ENCODE measurements at regions not wholly inside any gene's neighbourhood (a gene's known extent, or its start where the extent isn't known, plus 50 kb on each side); places are given as distances from the start of the nearest gene placed in this dataset.
A peak's percentile ranks its signal among the peaks of the same experiment; 100 is the strongest.

DNA sequence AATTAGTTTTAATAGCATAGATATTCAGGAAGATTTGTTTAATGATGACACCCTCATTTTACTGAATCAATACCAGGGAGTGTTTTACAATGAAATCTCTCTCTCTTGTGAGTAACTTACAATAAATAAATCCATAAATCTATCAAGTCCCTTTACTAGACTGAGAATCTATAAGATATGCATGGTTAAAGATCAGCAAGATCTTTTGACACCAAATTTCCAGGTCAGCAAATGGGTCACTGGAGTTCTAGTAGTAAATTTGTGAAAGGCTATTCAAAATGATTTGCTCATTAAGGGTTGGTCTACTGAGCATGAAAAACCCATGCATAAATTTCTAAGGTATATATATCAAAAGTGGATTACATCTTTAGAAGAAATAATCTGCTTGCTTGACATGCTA is 512.1 kb upstream of the ITGA1 start:
- Histone ChIP-seq H3K4me1 (ENCODE audit: control insufficient read depth, insufficient read depth, low read depth, low read length) (no peaks in the 10 kb centered on the region), H3K9me3 (ENCODE audit: control insufficient read depth, low read length) (no peaks in the 10 kb centered on the region), H3K18ac (ENCODE audit: low read depth in 1 of 2, low read length in 2 of 2) (no peak overlapping the region), H4K8ac (ENCODE audit: low read length) (no peak overlapping the region), H3K36me3 (ENCODE audit: control insufficient read depth in 1 of 2, insufficient read depth in 2 of 2, low read depth in 1 of 2, low read length in 2 of 2) (no peaks in the 10 kb centered on the region), H2BK15ac (ENCODE audit: low read depth, poor library complexity, severe bottlenecking) (no peak overlapping the region), H2AK5ac (ENCODE audit: low read length, severe bottlenecking) (no peak overlapping the region), H3K79me1 (replicated peaks; ENCODE audit: low read length, poor library complexity, severe bottlenecking) (no peaks in the 10 kb centered on the region), H2BK120ac (ENCODE audit: low read depth, low read length) (no peak overlapping the region), H3K27ac (ENCODE audit: low read length, poor library complexity, severe bottlenecking) (no peak overlapping the region), H2BK12ac (ENCODE audit: low read length in 2 of 2) (no peak overlapping the region), H3K4me3 (ENCODE audit: insufficient read depth in 1 of 2, low read depth in 1 of 2, low read length in 2 of 2) (no peak overlapping the region), H3K4ac (ENCODE audit: low read depth in 1 of 2, low read length in 2 of 2) (no peak overlapping the region), H4K91ac (ENCODE audit: low read length) (no peak overlapping the region), H2AFZ (ENCODE audit: low read depth, low read length) (no peak overlapping the region), H3K9ac (ENCODE audit: low read length) (no peak overlapping the region), H2BK5ac (ENCODE audit: low read depth, low read length, poor library complexity, severe bottlenecking) (no peak overlapping the region), H3K27me3 (ENCODE audit: control insufficient read depth in 1 of 2, insufficient read depth in 1 of 2, low read length in 2 of 2) (no peaks in the 10 kb centered on the region), H3K14ac (ENCODE audit: low read length in 2 of 2) (no peak overlapping the region), H3K23ac (ENCODE audit: low read length in 2 of 2) (no peak overlapping the region), H3K4me2 (ENCODE audit: low read length, poor library complexity, severe bottlenecking) (no peak overlapping the region)
- no peak for DNase-seq

DNA sequence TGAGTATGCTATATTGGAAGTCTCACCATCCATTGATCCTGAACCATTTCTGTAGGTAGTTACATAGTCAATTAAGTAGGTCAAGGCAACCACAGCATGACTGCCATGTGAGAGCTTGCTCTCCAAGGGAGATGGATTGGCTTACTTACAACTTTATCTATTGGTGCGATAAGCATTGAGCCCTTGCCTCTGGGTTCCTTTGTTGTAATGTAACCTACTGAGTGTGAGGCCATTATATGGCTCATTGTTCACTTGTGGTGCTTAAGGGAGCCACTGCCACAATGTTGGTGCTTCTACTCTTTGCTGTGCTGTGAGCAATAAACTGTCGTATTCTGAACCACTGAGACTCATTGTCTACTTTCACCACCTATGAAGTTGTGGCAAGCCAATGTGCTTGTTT is 510.6 kb upstream of the ITGA1 start:
- Histone ChIP-seq H3K4me3 (ENCODE audit: insufficient read depth in 1 of 2, low read depth in 1 of 2, low read length in 2 of 2) (no peak overlapping the region), H3K4me1 (ENCODE audit: control insufficient read depth, insufficient read depth, low read depth, low read length) (no peaks in the 10 kb centered on the region), H3K18ac (ENCODE audit: low read depth in 1 of 2, low read length in 2 of 2) (no peak overlapping the region), H2AFZ (ENCODE audit: low read depth, low read length) (no peak overlapping the region), H3K27me3 (ENCODE audit: control insufficient read depth in 1 of 2, insufficient read depth in 1 of 2, low read length in 2 of 2) (no peaks in the 10 kb centered on the region), H4K91ac (ENCODE audit: low read length) (no peak overlapping the region), H2AK5ac (ENCODE audit: low read length, severe bottlenecking) (no peak overlapping the region), H2BK120ac (ENCODE audit: low read depth, low read length) (no peak overlapping the region), H3K4me2 (ENCODE audit: low read length, poor library complexity, severe bottlenecking) (no peak overlapping the region), H3K79me1 (replicated peaks; ENCODE audit: low read length, poor library complexity, severe bottlenecking) (no peaks in the 10 kb centered on the region), H3K9ac (ENCODE audit: low read length) (no peak overlapping the region), H3K36me3 (ENCODE audit: control insufficient read depth in 1 of 2, insufficient read depth in 2 of 2, low read depth in 1 of 2, low read length in 2 of 2) (no peaks in the 10 kb centered on the region), H3K23ac (ENCODE audit: low read length in 2 of 2) (no peak overlapping the region), H2BK12ac (ENCODE audit: low read length in 2 of 2) (no peak overlapping the region), H3K4ac (ENCODE audit: low read depth in 1 of 2, low read length in 2 of 2) (no peak overlapping the region), H2BK15ac (ENCODE audit: low read depth, poor library complexity, severe bottlenecking) (no peak overlapping the region), H3K9me3 (ENCODE audit: control insufficient read depth, low read length) (no peaks in the 10 kb centered on the region), H2BK5ac (ENCODE audit: low read depth, low read length, poor library complexity, severe bottlenecking) (no peak overlapping the region), H4K8ac (ENCODE audit: low read length) (no peak overlapping the region), H3K27ac (ENCODE audit: low read length, poor library complexity, severe bottlenecking) (no peak overlapping the region), H3K14ac (ENCODE audit: low read length in 2 of 2) (peak overlapping the region in 1 of 2 experiments; percentile 48)
- no peak for DNase-seq
- 95% methylated on average over 2 of the region's 2 CpGs for WGBS

DNA sequence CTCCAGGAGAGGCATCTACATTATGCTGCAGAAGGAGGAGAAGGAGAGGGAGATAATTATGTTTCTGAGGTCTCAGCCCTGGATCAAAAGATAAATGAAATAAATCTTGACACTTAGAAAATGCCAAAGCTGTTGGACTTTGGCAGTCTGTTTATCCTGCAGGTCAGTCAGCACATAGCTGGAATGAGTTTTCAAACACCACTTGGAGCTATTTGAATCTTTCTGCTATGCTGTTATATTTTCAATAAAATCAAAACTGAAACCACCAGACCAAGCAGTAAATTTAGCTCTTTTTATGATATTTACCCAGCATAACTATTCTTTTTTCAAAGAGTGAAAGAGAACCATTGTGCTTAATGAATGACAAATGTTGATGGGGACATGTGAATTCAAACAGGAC is 505.1 kb upstream of the ITGA1 start:
- no peak overlapping the region for H2BK15ac ChIP-seq (ENCODE audit: low read depth, poor library complexity, severe bottlenecking)
- no peaks in the 10 kb centered on the region for H3K27me3 ChIP-seq (ENCODE audit: control insufficient read depth in 1 of 2, insufficient read depth in 1 of 2, low read length in 2 of 2)
- no peak overlapping the region for H2BK12ac ChIP-seq (ENCODE audit: low read length in 2 of 2)
- DNase-seq = no peak
- H4K91ac ChIP-seq (ENCODE audit: low read length) = no peak overlapping the region
- H3K79me1 ChIP-seq (replicated peaks; ENCODE audit: low read length, poor library complexity, severe bottlenecking) = no peaks in the 10 kb centered on the region
- no peak overlapping the region for H2BK5ac ChIP-seq (ENCODE audit: low read depth, low read length, poor library complexity, severe bottlenecking)
- no peak overlapping the region for H2AFZ ChIP-seq (ENCODE audit: low read depth, low read length)
- no peak overlapping the region for H3K4me3 ChIP-seq (ENCODE audit: insufficient read depth in 1 of 2, low read depth in 1 of 2, low read length in 2 of 2)
- no peak overlapping the region for H3K14ac ChIP-seq (ENCODE audit: low read length in 2 of 2)
- H3K9me3 ChIP-seq (ENCODE audit: control insufficient read depth, low read length) = no peaks in the 10 kb centered on the region
- no peak overlapping the region for H2AK5ac ChIP-seq (ENCODE audit: low read length, severe bottlenecking)
- no peak overlapping the region for H3K18ac ChIP-seq (ENCODE audit: low read depth in 1 of 2, low read length in 2 of 2)
- no peak overlapping the region for H3K4me2 ChIP-seq (ENCODE audit: low read length, poor library complexity, severe bottlenecking)
- no peak overlapping the region for H3K27ac ChIP-seq (ENCODE audit: low read length, poor library complexity, severe bottlenecking)
- H2BK120ac ChIP-seq (ENCODE audit: low read depth, low read length) = no peak overlapping the region
- H3K36me3 ChIP-seq (ENCODE audit: control insufficient read depth in 1 of 2, insufficient read depth in 2 of 2, low read depth in 1 of 2, low read length in 2 of 2) = no peaks in the 10 kb centered on the region
- H4K8ac ChIP-seq (ENCODE audit: low read length) = no peak overlapping the region
- no peak overlapping the region for H3K4ac ChIP-seq (ENCODE audit: low read depth in 1 of 2, low read length in 2 of 2)
- H3K4me1 ChIP-seq (ENCODE audit: control insufficient read depth, insufficient read depth, low read depth, low read length) = no peaks in the 10 kb centered on the region
- H3K23ac ChIP-seq (ENCODE audit: low read length in 2 of 2) = no peak overlapping the region
- H3K9ac ChIP-seq (ENCODE audit: low read length) = no peak overlapping the region

DNA sequence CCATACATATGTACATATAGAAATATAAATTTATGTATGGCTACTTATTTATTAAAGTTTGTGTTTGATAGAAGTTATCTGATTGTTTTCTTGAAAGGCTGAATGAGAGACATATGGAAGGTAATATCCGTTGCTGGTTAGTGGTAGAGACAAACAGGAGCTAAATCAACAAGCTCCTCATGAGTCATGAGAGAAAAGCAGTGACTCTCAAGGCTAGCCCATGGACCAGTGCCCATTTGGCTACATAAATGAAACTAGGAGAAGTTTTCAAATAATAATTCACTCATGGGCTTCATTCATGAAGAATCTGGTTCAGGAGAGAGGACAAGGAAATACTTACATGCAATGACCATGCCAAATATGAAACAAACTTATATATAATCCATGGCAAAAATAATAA is 504.5 kb upstream of the ITGA1 start:
- H3K27me3 ChIP-seq (ENCODE audit: control insufficient read depth in 1 of 2, insufficient read depth in 1 of 2, low read length in 2 of 2) = no peaks in the 10 kb centered on the region
- H4K91ac ChIP-seq (ENCODE audit: low read length) = no peak overlapping the region
- no peaks in the 10 kb centered on the region for H3K79me1 ChIP-seq (replicated peaks; ENCODE audit: low read length, poor library complexity, severe bottlenecking)
- 80% methylated on average over 1 of the region's 1 CpG for WGBS
- H3K4me2 ChIP-seq (ENCODE audit: low read length, poor library complexity, severe bottlenecking) = no peak overlapping the region
- no peak overlapping the region for H3K4ac ChIP-seq (ENCODE audit: low read depth in 1 of 2, low read length in 2 of 2)
- no peak overlapping the region for H2BK15ac ChIP-seq (ENCODE audit: low read depth, poor library complexity, severe bottlenecking)
- H2BK5ac ChIP-seq (ENCODE audit: low read depth, low read length, poor library complexity, severe bottlenecking) = no peak overlapping the region
- H3K23ac ChIP-seq (ENCODE audit: low read length in 2 of 2) = no peak overlapping the region
- no peak overlapping the region for H3K9ac ChIP-seq (ENCODE audit: low read length)
- H3K18ac ChIP-seq (ENCODE audit: low read depth in 1 of 2, low read length in 2 of 2) = no peak overlapping the region
- no peak overlapping the region for H2AFZ ChIP-seq (ENCODE audit: low read depth, low read length)
- H2BK12ac ChIP-seq (ENCODE audit: low read length in 2 of 2) = no peak overlapping the region
- H2AK5ac ChIP-seq (ENCODE audit: low read length, severe bottlenecking) = no peak overlapping the region
- no peaks in the 10 kb centered on the region for H3K4me1 ChIP-seq (ENCODE audit: control insufficient read depth, insufficient read depth, low read depth, low read length)
- H3K27ac ChIP-seq (ENCODE audit: low read length, poor library complexity, severe bottlenecking) = no peak overlapping the region
- H3K4me3 ChIP-seq (ENCODE audit: insufficient read depth in 1 of 2, low read depth in 1 of 2, low read length in 2 of 2) = no peak overlapping the region
- no peak overlapping the region for H4K8ac ChIP-seq (ENCODE audit: low read length)
- no peaks in the 10 kb centered on the region for H3K36me3 ChIP-seq (ENCODE audit: control insufficient read depth in 1 of 2, insufficient read depth in 2 of 2, low read depth in 1 of 2, low read length in 2 of 2)
- no peaks in the 10 kb centered on the region for H3K9me3 ChIP-seq (ENCODE audit: control insufficient read depth, low read length)
- no peak overlapping the region for H2BK120ac ChIP-seq (ENCODE audit: low read depth, low read length)
- no peak for DNase-seq
- H3K14ac ChIP-seq (ENCODE audit: low read length in 2 of 2) = no peak overlapping the region
